ENCODE measurements at regions not wholly inside any gene's neighbourhood (a gene's known extent, or its start where the extent isn't known, plus 50 kb on each side); places are given as distances from the start of the nearest gene placed in this dataset.
"Not testable (repeated sequence)": the region's sequence is repeated elsewhere in the genome, so short reads cannot be mapped to it uniquely, and the experiment has no call there.

- no peak for DNase-seq
Observed at GRCh38 chr6:12635375-12635774, 81.2 kb upstream of the PHACTR1 start.

GRCh38 chr6:12635813-12636212 lies 80.8 kb upstream of the PHACTR1 start:
- no peak for DNase-seq

- DNase-seq, result no peak
Observed at GRCh38 chr6:12636336-12636735, 80.2 kb upstream of the PHACTR1 start.

GRCh38 chr6:12637960-12638641 lies 78.5 kb upstream of the PHACTR1 start:
- no peak for DNase-seq

GRCh38 chr6:12640438-12640837 lies 76.1 kb upstream of the PHACTR1 start:
- no peak for DNase-seq

- DNase-seq, result not testable (repeated sequence)
Observed at GRCh38 chr6:12641785-12642184, 74.8 kb upstream of the PHACTR1 start.

GRCh38 chr6:12645941-12646340 lies 70.6 kb upstream of the PHACTR1 start:
- no peak for DNase-seq

- DNase-seq, result no peak
Observed at GRCh38 chr6:12648171-12648570, 68.4 kb upstream of the PHACTR1 start.

- DNase-seq, result no peak
Observed at GRCh38 chr6:12649325-12649724, 67.2 kb upstream of the PHACTR1 start.

- no peak for DNase-seq
Observed at GRCh38 chr6:12653486-12653885, 63.1 kb upstream of the PHACTR1 start.

GRCh38 chr6:12654107-12654506 lies 62.5 kb upstream of the PHACTR1 start:
- no peak for DNase-seq

GRCh38 chr6:12654514-12654913 lies 62.1 kb upstream of the PHACTR1 start:
- DNase-seq, result no peak

- DNase-seq, result no peak
Observed at GRCh38 chr6:12656906-12657305, 59.7 kb upstream of the PHACTR1 start.

- no peak for DNase-seq
Observed at GRCh38 chr6:12657884-12658283, 58.7 kb upstream of the PHACTR1 start.

- no peak for DNase-seq
Observed at GRCh38 chr6:12661432-12662089, 55.0 kb upstream of the PHACTR1 start.

All from GF-D8 (cell line).